B cell (primary cell): ENCODE measurements at regions not wholly inside any gene's neighbourhood (a gene's known extent, or its start where the extent isn't known, plus 50 kb on each side); places are given as distances from the start of the nearest gene placed in this dataset.

Experiments used
- ATAC-seq: fragments of 200-7000 bp; cut with Tn5 transposase; one replicate; pipeline ENCODE4 v1.10.0; 2021; ENCODE audit warnings: low read depth, mild to moderate bottlenecking, moderate number of reproducible peaks, moderate library complexity
- CTCF ChIA-PET: fragments of 350-600 bp; sonication (Branson Sonifier 250); formaldehyde crosslinking; loops from one replicate; lab custom pipeline; 2021; ENCODE audit warnings: antibody characterized with exemption, inconsistent platforms; lab: Charles Lee
- POLR2A ChIA-PET: fragments of 350-600 bp; sonication (Branson Sonifier 250); formaldehyde crosslinking; loops from one replicate; lab custom pipeline; 2021; ENCODE audit warnings: antibody characterized with exemption; lab: Charles Lee
- DNase-seq: peaks from one replicate; pipeline ENCODE4 v3.0.0; 2013
- H2AFZ ChIP-seq: 2 replicates; pipeline ENCODE4 v1.6.1; 2012; ENCODE audit warnings: mild to moderate bottlenecking, low read depth, low read length; ENCODE audit not compliant: insufficient read depth, poor library complexity, severe bottlenecking
- H3K27ac ChIP-seq, 2 donors: 1 replicate in 1 of 2; 2 replicates in 1 of 2; pipeline ENCODE4 v1.5.1; 2012 to 2013; ENCODE audit warnings: low read length in 2 of 2, mild to moderate bottlenecking in 2 of 2, moderate library complexity in 1 of 2
- H3K27me3 ChIP-seq, 4 experiments: fragments of 200-600 bp in 1 of 4; sonication (generic) in 1 of 4; replicated peaks in 1 of 4; 1 replicate in 2 of 4; 2 replicates in 2 of 4; pipeline versions ENCODE4 v1.6.1 to v1.7.0; 2013 to 2016; ENCODE audit warnings: low read length in 3 of 4, mild to moderate bottlenecking in 2 of 4, mixed read lengths in 1 of 4, moderate library complexity in 1 of 4; ENCODE audit not compliant: insufficient read depth in 4 of 4, control insufficient read depth in 3 of 4; ENCODE audit errors: control extremely low read depth in 1 of 4
- H3K36me3 ChIP-seq, 2 experiments: replicated peaks in 1 of 2; 1 replicate in 1 of 2; 2 replicates in 1 of 2; pipeline versions ENCODE4 v1.6.1 to v1.7.1; 2013; ENCODE audit warnings: low read length in 1 of 2; ENCODE audit not compliant: insufficient read depth in 2 of 2, control insufficient read depth in 1 of 2; ENCODE audit errors: control extremely low read depth in 1 of 2, extremely low read depth in 1 of 2
- H3K4me1 ChIP-seq, 2 donors: fragments of 200-600 bp in 1 of 2; sonication (generic) in 1 of 2; 1 replicate in 1 of 2; 2 replicates in 1 of 2; pipeline versions ENCODE4 v1.5.1 to v1.6.1; 2013 to 2017; ENCODE audit warnings: low read length in 2 of 2; ENCODE audit not compliant: control insufficient read depth in 2 of 2, insufficient read depth in 2 of 2
- H3K4me2 ChIP-seq: replicated peaks from 2 replicates; pipeline ENCODE3; 2012; ENCODE audit warnings: mild to moderate bottlenecking, low read depth, low read length; ENCODE audit not compliant: poor library complexity, severe bottlenecking
- H3K4me3 ChIP-seq, 5 experiments: fragments of 200-600 bp in 1 of 5; sonication (generic) in 1 of 5; 1 replicate in 3 of 5; 2 replicates in 2 of 5; pipeline versions ENCODE4 v1.5.1 to v1.7.0; 2011 to 2016; ENCODE audit warnings: low read length in 4 of 5, mild to moderate bottlenecking in 4 of 5, low read depth in 2 of 5, control low read depth in 1 of 5, moderate library complexity in 1 of 5; ENCODE audit not compliant: insufficient read depth in 1 of 5; ENCODE audit errors: control extremely low read depth in 1 of 5, extremely low read depth in 1 of 5
- H3K79me2 ChIP-seq: fragments of 200-600 bp; sonication (generic); one replicate; pipeline ENCODE4 v1.6.0; 2016; ENCODE audit warnings: low read length; ENCODE audit not compliant: control insufficient read depth, insufficient read depth
- H3K9ac ChIP-seq: fragments of 200-600 bp; sonication (generic); 2 replicates; pipeline ENCODE4 v1.6.1; 2017; ENCODE audit warnings: mild to moderate bottlenecking, low read length, moderate library complexity
- H3K9me3 ChIP-seq, 3 donors: one replicate each; pipeline versions ENCODE4 v1.6.1 to v1.7.1; 2013; ENCODE audit warnings: low read length in 2 of 3; ENCODE audit not compliant: control insufficient read depth in 2 of 3, insufficient read depth in 1 of 3; ENCODE audit errors: control extremely low read depth in 1 of 3
- H4K20me1 ChIP-seq: 2 replicates; pipeline ENCODE4 v1.6.0; 2012; ENCODE audit warnings: mild to moderate bottlenecking, low read length; ENCODE audit not compliant: insufficient read depth, control insufficient read depth, poor library complexity, severe bottlenecking
- H3K27ac Mint-ChIP-seq: one replicate; pipeline ENCODE4 v1.8.0; 2021; ENCODE audit warnings: mixed read lengths
- H3K27me3 Mint-ChIP-seq: one replicate; pipeline ENCODE4 v1.8.0; 2021; ENCODE audit warnings: mixed read lengths
- H3K4me1 Mint-ChIP-seq: one replicate; pipeline ENCODE4 v1.8.0; 2021; ENCODE audit warnings: mixed read lengths
- H3K4me3 Mint-ChIP-seq: one replicate; pipeline ENCODE4 v1.8.0; 2021; ENCODE audit warnings: mixed read lengths
- H3K9me3 Mint-ChIP-seq: one replicate; pipeline ENCODE4 v1.8.0; 2022; ENCODE audit warnings: mixed read lengths; ENCODE audit not compliant: insufficient read depth
- CTCF ChIP-seq: fragments of 200-600 bp; IDR thresholded peaks from one replicate; pipeline ENCODE4 v1.8.0; 2022; ENCODE audit warnings: antibody characterized with exemption, mild to moderate bottlenecking
- EZH2 ChIP-seq: IDR thresholded peaks from 2 replicates; pipeline ENCODE4 v1.6.1; 2012; ENCODE audit warnings: borderline replicate concordance, low read depth, mild to moderate bottlenecking, moderate library complexity, low read length; ENCODE audit not compliant: insufficient read depth, poor library complexity, severe bottlenecking
- WGBS: methylation state at CpG from one replicate; pipeline ENCODE4 v1.1.5; 2013; ENCODE audit warnings: missing lambda C conversion rate; ENCODE audit not compliant: insufficient coverage; 5-methylcytosine and 5-hydroxymethylcytosine counted together
- intact Hi-C: fragments of 100-400 bp; cut with micrococcal nuclease; formaldehyde crosslinking; loops from one replicate; pipeline ENCODE4 v1.10.0; 2022

- no peak overlapping the region for H2AFZ ChIP-seq
- POLR2A ChIA-PET: no interaction called here
- H3K4me1 ChIP-seq: no peaks in the 10 kb centered on the region
- Mint-ChIP-seq H3K27me3 (peaks cover 21% of the 10 kb centered on the region), H3K4me1 (no peaks in the 10 kb centered on the region), H3K27ac (no peak overlapping the region), H3K4me3 (no peak overlapping the region), H3K9me3 (no peaks in the 10 kb centered on the region)
- no peak overlapping the region for H3K4me3 ChIP-seq
- TF ChIP-seq EZH2: no peak
- no peak for TF ChIP-seq CTCF
- CTCF ChIA-PET: no interaction called here
- no peaks in the 10 kb centered on the region for H4K20me1 ChIP-seq
- DNase-seq: no peak
- no peak overlapping the region for H3K4me2 ChIP-seq
- intact Hi-C loops: no loop called here
- no peak overlapping the region for H3K27ac ChIP-seq
- no peak for ATAC-seq
- H3K79me2 ChIP-seq: no peaks in the 10 kb centered on the region
- H3K36me3 ChIP-seq: no peaks in the 10 kb centered on the region
- no peaks in the 10 kb centered on the region for H3K27me3 ChIP-seq
- WGBS: no CpG with 5 or more reads among the region's 2 CpGs
- no peak overlapping the region for H3K9ac ChIP-seq
- H3K9me3 ChIP-seq: peaks cover 0 to 7% (median 0%) of the 10 kb centered on the region in 3 donors
Observed at GRCh38 chr9:78874061-78874460, 577.1 kb downstream of the PSAT1 start.

- Histone ChIP-seq H3K27ac (no peak overlapping the region), H3K36me3 (no peaks in the 10 kb centered on the region), H3K79me2 (no peaks in the 10 kb centered on the region), H3K4me1 (no peaks in the 10 kb centered on the region), H2AFZ (no peak overlapping the region), H4K20me1 (no peaks in the 10 kb centered on the region), H3K4me2 (no peak overlapping the region), H3K9me3 (no peaks in the 10 kb centered on the region), H3K9ac (no peak overlapping the region), H3K4me3 (no peak overlapping the region), H3K27me3 (no peaks in the 10 kb centered on the region)
- ChIA-PET CTCF (no interaction called here), POLR2A (no interaction called here)
- Mint-ChIP-seq H3K27me3 (no peaks in the 10 kb centered on the region), H3K27ac (no peak overlapping the region), H3K9me3 (no peaks in the 10 kb centered on the region), H3K4me3 (no peak overlapping the region), H3K4me1 (no peaks in the 10 kb centered on the region)
- TF ChIP-seq EZH2 (no peak), CTCF (no peak)
- DNase-seq: no peak
- no peak for ATAC-seq
- 100% methylated on average over 2 of the region's 3 CpGs for WGBS
- intact Hi-C loops: no loop called here
Observed at GRCh38 chr9:78879324-78880100, 582.6 kb downstream of the PSAT1 start.
